K562 (cell line): ENCODE measurements at regions not wholly inside any gene's neighbourhood (a gene's known extent, or its start where the extent isn't known, plus 50 kb on each side); places are given as distances from the start of the nearest gene placed in this dataset.

ENCODE experiments used
- ATAC-seq: fragments of 200-7000 bp; cut with Tn5 transposase; 3 replicates; pipeline ENCODE4 v1.9.1; 2020; ENCODE audit warnings: moderate library complexity
- BruUV-seq: library from RNA; stranded (reverse); fragments of 400-500 nt; replicated peaks from 2 replicates; lab custom pipeline; 2021; lab: Mats Ljungman, UMichigan
- CTCF ChIA-PET: fragments of 300-600 bp; formaldehyde crosslinking; extraction: SDS; loops from one replicate; lab custom pipeline; 2021; ENCODE audit warnings: low intra/inter-chr PET ratio; lab: Yijun Ruan, JAX
- POLR2A ChIA-PET: fragments of 300-600, 350-650 bp; sonication (Branson Sonifier 250); formaldehyde crosslinking; extraction: SDS; loops from one replicate; lab custom pipeline; 2021; ENCODE audit warnings: antibody characterized with exemption, inconsistent platforms; lab: Yijun Ruan, JAX
- DNase-seq, 4 experiments: peaks; one replicate each; pipeline versions ENCODE4 v3.0.0 to v3.0.0-alpha.2; 2011 to 2018; ENCODE audit warnings: low spot score in 3 of 4, mixed read lengths in 3 of 4; ENCODE audit errors: extremely low read depth in 1 of 4
- FAIRE-seq: peaks from 2 replicates; lab custom pipeline; 2011; peaks lifted over from hg19 to GRCh38; lab: Jason Lieb, UNC
- H2AFZ ChIP-seq: 2 replicates; pipeline ENCODE4 v1.6.0; 2011; ENCODE audit warnings: low read depth, low read length, control low read depth, inconsistent platforms
- H3K27ac ChIP-seq: fragments of 200-600 bp; 3 replicates; pipeline ENCODE4 v1.8.0; 2011; ENCODE audit warnings: low read depth, mild to moderate bottlenecking, control low read depth, inconsistent platforms, low read length, moderate library complexity, mixed read lengths; ENCODE audit errors: extremely low read depth
- H3K27me3 ChIP-seq, 2 experiments: fragments of 300-600 bp in 1 of 2; 2 replicates in 1 of 2; 3 replicates in 1 of 2; pipeline versions ENCODE4 v1.6.0 to v1.8.0; 2011; ENCODE audit warnings: inconsistent platforms in 2 of 2, low read length in 2 of 2, mild to moderate bottlenecking in 1 of 2, mixed read lengths in 1 of 2, moderate library complexity in 1 of 2; ENCODE audit not compliant: control insufficient read depth in 2 of 2, insufficient read depth in 2 of 2
- H3K36me3 ChIP-seq: fragments of 300-600 bp; 3 replicates; pipeline ENCODE4 v1.8.0; 2011; ENCODE audit warnings: mild to moderate bottlenecking, low read length, inconsistent platforms; ENCODE audit not compliant: control insufficient read depth, insufficient read depth
- H3K4me1 ChIP-seq, 2 experiments: fragments of 200-600 bp in 1 of 2; replicated peaks in 1 of 2; 2 replicates in 1 of 2; 3 replicates in 1 of 2; pipeline versions ENCODE4 v1.5.1 to v1.8.0; 2011; ENCODE audit warnings: inconsistent platforms in 2 of 2, low read length in 2 of 2, mild to moderate bottlenecking in 1 of 2, mixed read lengths in 1 of 2, moderate library complexity in 1 of 2; ENCODE audit not compliant: control insufficient read depth in 2 of 2, insufficient read depth in 2 of 2
- H3K4me2 ChIP-seq: 2 replicates; pipeline ENCODE4 v1.6.1; 2011; ENCODE audit warnings: low read length, control low read depth, inconsistent platforms, mixed read lengths; ENCODE audit not compliant: insufficient read depth
- H3K4me3 ChIP-seq: fragments of 200-600 bp; sonication (generic), shearing (Covaris generic); 2 replicates; pipeline ENCODE4 v1.5.1; 2016; ENCODE audit warnings: control low read depth, inconsistent platforms
- H3K79me2 ChIP-seq: fragments of 200-600 bp; 3 replicates; pipeline ENCODE4 v1.8.0; 2011; ENCODE audit warnings: low read length, inconsistent platforms; ENCODE audit not compliant: control insufficient read depth, insufficient read depth
- H3K9ac ChIP-seq, 2 experiments: 2 replicates each; pipeline versions ENCODE4 v1.6.0 to v1.6.1; 2011; ENCODE audit warnings: low read depth in 2 of 2, low read length in 2 of 2, control low read depth in 1 of 2, inconsistent platforms in 1 of 2, mild to moderate bottlenecking in 1 of 2, mixed read lengths in 1 of 2; ENCODE audit not compliant: insufficient read depth in 1 of 2
- H3K9me1 ChIP-seq: one replicate; pipeline ENCODE4 v1.6.0; 2011; ENCODE audit warnings: inconsistent platforms, mild to moderate bottlenecking, low read length, moderate library complexity; ENCODE audit not compliant: control insufficient read depth, insufficient read depth
- H3K9me3 ChIP-seq: replicated peaks from 2 replicates; pipeline ENCODE4 v1.5.1; 2011; ENCODE audit warnings: low read depth, low read length, inconsistent platforms; ENCODE audit not compliant: control insufficient read depth, insufficient read depth
- H4K20me1 ChIP-seq: replicated peaks from 2 replicates; pipeline ENCODE4 v1.6.1; 2011; ENCODE audit warnings: low read length, inconsistent platforms, mixed read lengths; ENCODE audit not compliant: control insufficient read depth, insufficient read depth
- CBX3 ChIP-seq, 2 experiments: IDR thresholded peaks; 1 replicate in 1 of 2; 2 replicates in 1 of 2; pipeline ENCODE4 v1.6.1; 2012; ENCODE audit warnings: inconsistent platforms in 2 of 2, low read length in 2 of 2, borderline replicate concordance in 1 of 2, control low read depth in 1 of 2
- GABPB1 ChIP-seq: sonication (generic); formaldehyde crosslinking; IDR thresholded peaks from 2 replicates; pipeline ENCODE4 v1.8.0; 2022; ENCODE audit warnings: mild to moderate bottlenecking, missing genetic modification reagents
- GABPB2 ChIP-seq: fragments of 250-450 bp; sonication (Bioruptor Pico); conservative IDR thresholded peaks from 2 replicates; pipeline ENCODE4 v1.5.1; 2021; ENCODE audit warnings: mild to moderate bottlenecking
- HNRNPK ChIP-seq: fragments of 200-400 bp; formaldehyde crosslinking; IDR thresholded peaks from one replicate; pipeline ENCODE4 v1.6.1; 2018; ENCODE audit warnings: mild to moderate bottlenecking, low read depth, low read length; ENCODE audit not compliant: poor library complexity, severe bottlenecking
- LEF1 ChIP-seq: fragments of 450-650 bp; IDR thresholded peaks from 2 replicates; pipeline ENCODE4 v1.6.1; 2016; ENCODE audit warnings: mild to moderate bottlenecking
- MECOM ChIP-seq: fragments of 250-450 bp; sonication (Bioruptor Pico); IDR thresholded peaks from 2 replicates; pipeline ENCODE4 v1.8.0; 2022; ENCODE audit warnings: inconsistent platforms
- STAT5A ChIP-seq: IDR thresholded peaks from 2 replicates; pipeline ENCODE4 v1.6.1; 2012; ENCODE audit warnings: low read length, inconsistent platforms, borderline replicate concordance
- ZFX ChIP-seq: sonication (generic); formaldehyde crosslinking; IDR thresholded peaks from 2 replicates; pipeline ENCODE4 v1.8.0; 2022; ENCODE audit warnings: mild to moderate bottlenecking, missing genetic modification reagents, moderate library complexity
- ZNF280B ChIP-seq: fragments of 250-450 bp; sonication (Bioruptor Pico); IDR thresholded peaks from 2 replicates; pipeline ENCODE4 v1.5.1; 2021; ENCODE audit warnings: mild to moderate bottlenecking
- ZNF324 ChIP-seq: fragments of 250-450 bp; sonication (Bioruptor Pico); IDR thresholded peaks from 2 replicates; pipeline ENCODE4 v1.4.0; 2020; ENCODE audit warnings: mild to moderate bottlenecking
- ZNF408 ChIP-seq: fragments of 250-450 bp; sonication (Bioruptor Pico); IDR thresholded peaks from 2 replicates; pipeline ENCODE4 v1.4.0; 2020; ENCODE audit warnings: low read depth, mild to moderate bottlenecking, moderate library complexity
- WGBS: fragments of 100-300 bp; shearing (Covaris generic); methylation state at CpG from one replicate; pipeline ENCODE4 v1.1.6; 2016; ENCODE audit warnings: low coverage, mixed read lengths; ENCODE audit not compliant: insufficient coverage; ENCODE audit errors: missing lambda C conversion rate; 5-methylcytosine and 5-hydroxymethylcytosine counted together
- in situ Hi-C: fragments of 300-500 bp; cut with MboI; formaldehyde crosslinking; loops from 4 replicates; pipeline ENCODE4 v1.15.0; 2018; ENCODE audit warnings: inconsistent platforms, mixed read lengths
- intact Hi-C: fragments of 100-400 bp; cut with micrococcal nuclease; formaldehyde crosslinking; loops from 2 replicates; pipeline ENCODE4 v1.14.2; 2022
- TF ChIP-seq, protein P1 (sequence below): fragments of 250-450 bp; sonication (Bioruptor Pico); IDR thresholded peaks from 2 replicates; pipeline ENCODE4 v1.5.0; 2021
- TF ChIP-seq, protein P2 (sequence below), 3 experiments: fragments of 200-800 bp in 1 of 3; fragments of 250-450 bp in 1 of 3; fragments of 450-650 bp in 1 of 3; sonication (Bioruptor Pico) in 1 of 3; sonication (Bioruptor generic) in 1 of 3; formaldehyde crosslinking in 1 of 3; IDR thresholded peaks; 2 replicates each; pipeline versions ENCODE4 v1.6.1 to v1.8.0; 2016 to 2022; ENCODE audit warnings: mild to moderate bottlenecking in 2 of 3, missing genetic modification characterization in 2 of 3, missing compliant biosample characterization in 1 of 3, moderate library complexity in 1 of 3

DNA sequence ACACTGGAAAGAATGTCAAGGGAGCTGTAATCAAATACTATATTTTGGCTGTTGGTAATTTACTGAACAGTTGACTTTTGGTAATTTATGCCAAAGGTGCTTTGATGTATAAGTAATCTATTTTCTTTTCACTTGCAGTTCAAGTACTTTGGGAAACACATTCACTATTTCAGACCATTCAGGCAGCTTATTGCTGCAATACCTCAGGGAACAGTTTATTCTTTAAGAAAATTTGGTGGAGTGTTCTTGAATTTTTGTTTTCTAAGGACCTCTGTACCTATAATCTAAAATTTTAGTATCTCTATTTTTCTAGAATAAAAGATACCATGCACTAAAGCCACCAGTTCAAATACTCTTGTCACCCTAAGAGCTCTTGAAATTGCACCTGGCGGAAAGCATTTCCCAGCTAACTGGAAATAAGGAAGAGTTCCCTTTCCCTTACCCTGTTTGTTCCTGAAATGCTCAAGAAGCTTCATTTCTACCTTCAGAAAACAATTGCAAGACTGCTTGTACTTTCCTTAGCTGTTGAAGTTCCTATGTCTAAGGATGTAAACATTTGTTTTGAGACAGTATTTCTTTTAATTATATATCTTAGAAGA lies 633.5 kb upstream of the FAT1 start (continued):
- TF ChIP-seq, protein P1, sequence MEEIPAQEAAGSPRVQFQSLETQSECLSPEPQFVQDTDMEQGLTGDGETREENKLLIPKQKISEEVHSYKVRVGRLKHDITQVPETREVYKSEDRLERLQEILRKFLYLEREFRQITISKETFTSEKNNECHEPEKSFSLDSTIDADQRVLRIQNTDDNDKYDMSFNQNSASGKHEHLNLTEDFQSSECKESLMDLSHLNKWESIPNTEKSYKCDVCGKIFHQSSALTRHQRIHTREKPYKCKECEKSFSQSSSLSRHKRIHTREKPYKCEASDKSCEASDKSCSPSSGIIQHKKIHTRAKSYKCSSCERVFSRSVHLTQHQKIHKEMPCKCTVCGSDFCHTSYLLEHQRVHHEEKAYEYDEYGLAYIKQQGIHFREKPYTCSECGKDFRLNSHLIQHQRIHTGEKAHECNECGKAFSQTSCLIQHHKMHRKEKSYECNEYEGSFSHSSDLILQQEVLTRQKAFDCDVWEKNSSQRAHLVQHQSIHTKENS (CRISPR knock-in tag) = no peak
- TF ChIP-seq ZFX (CRISPR knock-in tag) = no peak

DNA sequence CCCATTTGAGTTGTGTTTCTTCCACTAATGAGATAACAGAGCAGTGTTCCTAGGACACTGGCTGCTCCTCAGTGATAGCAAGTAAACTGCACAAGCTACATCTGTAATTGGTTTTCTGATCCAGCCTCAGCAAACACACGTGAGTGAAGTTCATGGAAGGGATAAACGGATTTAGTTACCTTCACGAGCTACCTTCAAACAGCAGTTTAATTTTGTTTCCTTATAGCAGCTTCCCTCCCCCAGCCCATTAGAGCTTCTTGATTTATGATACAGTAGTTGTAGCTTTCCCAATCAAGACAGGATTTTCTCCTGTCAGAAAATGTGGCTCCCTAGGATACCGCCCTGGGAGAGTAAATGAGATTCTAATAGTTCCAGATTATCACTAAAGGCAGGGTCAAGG lies 634.2 kb upstream of the FAT1 start:
- Histone ChIP-seq H3K27me3 (no peaks in the 10 kb centered on the region), H3K27ac (no peak overlapping the region), H3K9me3 (no peaks in the 10 kb centered on the region), H3K4me1 (no peaks in the 10 kb centered on the region), H3K9me1 (no peaks in the 10 kb centered on the region), H3K79me2 (no peaks in the 10 kb centered on the region), H3K9ac (no peak overlapping the region), H3K36me3 (no peaks in the 10 kb centered on the region), H3K4me2 (no peak overlapping the region), H4K20me1 (no peaks in the 10 kb centered on the region), H2AFZ (no peak overlapping the region), H3K4me3 (no peak overlapping the region)
- ATAC-seq = no peak
- in situ Hi-C loops = no loop called here
- intact Hi-C loops = no loop called here
- WGBS = 1% methylated on average over 4 of the region's 4 CpGs
- no TSS peak for BruUV-seq
- POLR2A ChIA-PET = no interaction called here
- CTCF ChIA-PET = no interaction called here
- no peak for FAIRE-seq
- no peak for DNase-seq
- TF ChIP-seq HNRNPK (no peak), GABPB1 (CRISPR knock-in tag) (no peak), ZNF408 (CRISPR knock-in tag) (no peak), STAT5A (no peak), GABPB2 (CRISPR knock-in tag) (no peak), ZNF280B (CRISPR knock-in tag) (no peak), ZNF324 (CRISPR knock-in tag) (no peak), MECOM (CRISPR knock-in tag) (no peak), CBX3 (IDR thresholded peaks at IDR 0.05; ENCODE audit: borderline replicate concordance in 1 of 2, low read length in 2 of 2) (no peak), LEF1 (no peak)
- TF ChIP-seq, protein P2, sequence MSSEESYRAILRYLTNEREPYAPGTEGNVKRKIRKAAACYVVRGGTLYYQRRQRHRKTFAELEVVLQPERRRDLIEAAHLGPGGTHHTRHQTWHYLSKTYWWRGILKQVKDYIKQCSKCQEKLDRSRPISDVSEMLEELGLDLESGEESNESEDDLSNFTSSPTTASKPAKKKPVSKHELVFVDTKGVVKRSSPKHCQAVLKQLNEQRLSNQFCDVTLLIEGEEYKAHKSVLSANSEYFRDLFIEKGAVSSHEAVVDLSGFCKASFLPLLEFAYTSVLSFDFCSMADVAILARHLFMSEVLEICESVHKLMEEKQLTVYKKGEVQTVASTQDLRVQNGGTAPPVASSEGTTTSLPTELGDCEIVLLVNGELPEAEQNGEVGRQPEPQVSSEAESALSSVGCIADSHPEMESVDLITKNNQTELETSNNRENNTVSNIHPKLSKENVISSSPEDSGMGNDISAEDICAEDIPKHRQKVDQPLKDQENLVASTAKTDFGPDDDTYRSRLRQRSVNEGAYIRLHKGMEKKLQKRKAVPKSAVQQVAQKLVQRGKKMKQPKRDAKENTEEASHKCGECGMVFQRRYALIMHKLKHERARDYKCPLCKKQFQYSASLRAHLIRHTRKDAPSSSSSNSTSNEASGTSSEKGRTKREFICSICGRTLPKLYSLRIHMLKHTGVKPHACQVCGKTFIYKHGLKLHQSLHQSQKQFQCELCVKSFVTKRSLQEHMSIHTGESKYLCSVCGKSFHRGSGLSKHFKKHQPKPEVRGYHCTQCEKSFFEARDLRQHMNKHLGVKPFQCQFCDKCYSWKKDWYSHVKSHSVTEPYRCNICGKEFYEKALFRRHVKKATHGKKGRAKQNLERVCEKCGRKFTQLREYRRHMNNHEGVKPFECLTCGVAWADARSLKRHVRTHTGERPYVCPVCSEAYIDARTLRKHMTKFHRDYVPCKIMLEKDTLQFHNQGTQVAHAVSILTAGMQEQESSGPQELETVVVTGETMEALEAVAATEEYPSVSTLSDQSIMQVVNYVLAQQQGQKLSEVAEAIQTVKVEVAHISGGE (CRISPR knock-in tag; IDR thresholded peaks at IDR 0.05) = no peak
